Loucy (cell line): ENCODE measurements at regions not wholly inside any gene's neighbourhood (a gene's known extent, or its start where the extent isn't known, plus 50 kb on each side); places are given as distances from the start of the nearest gene placed in this dataset.

ENCODE experiments used
- EZH2phosphoT487 ChIP-seq: fragments of 200-600 bp; IDR thresholded peaks from 2 replicates; pipeline ENCODE4 v1.6.1; 2018; ENCODE audit warnings: antibody characterized with exemption, mild to moderate bottlenecking, moderate library complexity, borderline replicate concordance
- TF ChIP-seq, protein P1 (sequence below): fragments of 200-600 bp; sonication (generic); conservative IDR thresholded peaks from 2 replicates; pipeline ENCODE4 v1.5.1; 2014; ENCODE audit warnings: mild to moderate bottlenecking, antibody characterized with exemption, low read length

DNA sequence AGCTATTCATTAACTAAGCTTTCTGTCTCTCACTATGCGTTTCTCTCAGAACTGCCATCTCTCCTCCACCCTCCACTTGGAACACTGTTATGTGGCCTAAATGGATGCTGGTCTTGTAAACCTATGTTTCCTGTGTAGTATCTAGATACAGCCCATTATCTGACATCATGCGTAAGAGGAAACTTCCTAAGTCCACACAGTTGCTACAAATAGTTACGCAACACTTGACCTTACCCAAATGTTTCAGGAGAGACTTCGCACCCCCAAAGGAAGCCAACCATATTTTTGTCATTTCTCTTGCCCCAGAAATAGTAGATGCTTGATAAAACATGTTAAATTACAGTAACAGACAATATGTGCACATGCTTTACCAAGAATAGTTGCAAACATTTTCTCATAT, 87.2 kb upstream of the TPRG1 start:
- TF ChIP-seq, protein P1, sequence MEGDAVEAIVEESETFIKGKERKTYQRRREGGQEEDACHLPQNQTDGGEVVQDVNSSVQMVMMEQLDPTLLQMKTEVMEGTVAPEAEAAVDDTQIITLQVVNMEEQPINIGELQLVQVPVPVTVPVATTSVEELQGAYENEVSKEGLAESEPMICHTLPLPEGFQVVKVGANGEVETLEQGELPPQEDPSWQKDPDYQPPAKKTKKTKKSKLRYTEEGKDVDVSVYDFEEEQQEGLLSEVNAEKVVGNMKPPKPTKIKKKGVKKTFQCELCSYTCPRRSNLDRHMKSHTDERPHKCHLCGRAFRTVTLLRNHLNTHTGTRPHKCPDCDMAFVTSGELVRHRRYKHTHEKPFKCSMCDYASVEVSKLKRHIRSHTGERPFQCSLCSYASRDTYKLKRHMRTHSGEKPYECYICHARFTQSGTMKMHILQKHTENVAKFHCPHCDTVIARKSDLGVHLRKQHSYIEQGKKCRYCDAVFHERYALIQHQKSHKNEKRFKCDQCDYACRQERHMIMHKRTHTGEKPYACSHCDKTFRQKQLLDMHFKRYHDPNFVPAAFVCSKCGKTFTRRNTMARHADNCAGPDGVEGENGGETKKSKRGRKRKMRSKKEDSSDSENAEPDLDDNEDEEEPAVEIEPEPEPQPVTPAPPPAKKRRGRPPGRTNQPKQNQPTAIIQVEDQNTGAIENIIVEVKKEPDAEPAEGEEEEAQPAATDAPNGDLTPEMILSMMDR = no peak
- TF ChIP-seq EZH2phosphoT487 = no peak
